ENCODE measurements at regions not wholly inside any gene's neighbourhood (a gene's known extent, or its start where the extent isn't known, plus 50 kb on each side); places are given as distances from the start of the nearest gene placed in this dataset.

DNA sequence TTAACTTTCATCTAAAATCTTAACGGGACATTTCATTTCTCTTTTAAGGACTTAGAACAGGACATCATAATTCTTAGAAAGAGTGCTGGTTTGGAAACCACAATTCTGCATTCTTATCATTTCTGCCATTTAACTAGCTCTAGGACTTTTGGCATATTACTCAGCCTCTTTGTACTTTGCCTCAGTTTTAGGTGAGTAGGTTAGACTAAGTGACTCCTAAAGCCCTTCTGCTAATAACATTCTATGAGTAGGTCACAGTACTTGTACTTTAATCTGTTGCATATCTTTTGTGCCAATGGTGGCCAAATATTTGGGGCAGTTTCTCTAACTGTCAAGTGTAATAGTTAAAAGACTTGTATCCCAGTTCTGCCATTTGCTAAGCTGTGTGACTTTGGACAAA is 115.4 kb upstream of the NUDT6 start:
- TF ChIP-seq, protein P1, sequence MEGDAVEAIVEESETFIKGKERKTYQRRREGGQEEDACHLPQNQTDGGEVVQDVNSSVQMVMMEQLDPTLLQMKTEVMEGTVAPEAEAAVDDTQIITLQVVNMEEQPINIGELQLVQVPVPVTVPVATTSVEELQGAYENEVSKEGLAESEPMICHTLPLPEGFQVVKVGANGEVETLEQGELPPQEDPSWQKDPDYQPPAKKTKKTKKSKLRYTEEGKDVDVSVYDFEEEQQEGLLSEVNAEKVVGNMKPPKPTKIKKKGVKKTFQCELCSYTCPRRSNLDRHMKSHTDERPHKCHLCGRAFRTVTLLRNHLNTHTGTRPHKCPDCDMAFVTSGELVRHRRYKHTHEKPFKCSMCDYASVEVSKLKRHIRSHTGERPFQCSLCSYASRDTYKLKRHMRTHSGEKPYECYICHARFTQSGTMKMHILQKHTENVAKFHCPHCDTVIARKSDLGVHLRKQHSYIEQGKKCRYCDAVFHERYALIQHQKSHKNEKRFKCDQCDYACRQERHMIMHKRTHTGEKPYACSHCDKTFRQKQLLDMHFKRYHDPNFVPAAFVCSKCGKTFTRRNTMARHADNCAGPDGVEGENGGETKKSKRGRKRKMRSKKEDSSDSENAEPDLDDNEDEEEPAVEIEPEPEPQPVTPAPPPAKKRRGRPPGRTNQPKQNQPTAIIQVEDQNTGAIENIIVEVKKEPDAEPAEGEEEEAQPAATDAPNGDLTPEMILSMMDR (IDR thresholded peaks at IDR 0.05; ENCODE audit: borderline replicate concordance, extremely low read depth, low read length, poor library complexity, severe bottlenecking), result no peak
- no peak for TF ChIP-seq EZH2 (IDR thresholded peaks at IDR 0.05; ENCODE audit: borderline replicate concordance, low read depth, low read length, severe bottlenecking)
